ENCODE measurements at regions not wholly inside any gene's neighbourhood (a gene's known extent, or its start where the extent isn't known, plus 50 kb on each side); places are given as distances from the start of the nearest gene placed in this dataset.
"Not testable (repeated sequence)": the region's sequence is repeated elsewhere in the genome, so short reads cannot be mapped to it uniquely, and the experiment has no call there.

DNA sequence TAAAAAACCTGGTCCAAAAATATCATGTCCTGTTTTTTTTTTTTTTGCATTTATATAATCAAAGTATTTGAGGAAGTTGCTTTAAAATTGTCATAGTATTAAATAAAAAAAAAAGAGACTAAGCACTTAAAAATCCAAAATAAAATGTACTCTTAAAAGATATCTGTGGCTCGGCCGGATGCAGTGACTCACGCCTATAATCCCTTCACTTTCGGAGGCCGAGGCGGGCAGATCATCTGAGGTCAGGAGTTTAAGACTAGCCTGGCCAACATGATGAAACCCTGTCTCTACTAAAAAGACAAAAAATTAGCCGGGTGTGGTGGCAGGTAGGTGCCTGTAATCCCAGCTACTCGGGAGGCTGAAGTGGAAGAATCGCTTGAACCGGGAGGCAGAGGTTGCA, 1651.3 kb upstream of the WWC1 start:
- not testable (repeated sequence) for TF ChIP-seq EZH2 (IDR thresholded peaks at IDR 0.05; ENCODE audit: insufficient read depth, poor library complexity, severe bottlenecking); EZH2phosphoT487 (IDR thresholded peaks at IDR 0.05; ENCODE audit: insufficient read depth, low read depth)
